ENCODE measurements at regions not wholly inside any gene's neighbourhood (a gene's known extent, or its start where the extent isn't known, plus 50 kb on each side); places are given as distances from the start of the nearest gene placed in this dataset.

- Mint-ChIP-seq H3K9me3 (peaks cover 3 to 5% of the 10 kb centered on the region in 2 donors), H3K4me3 (no peak overlapping the region), H3K27ac (peak overlapping the region in 1 of 2 donors; percentile 70), H3K27me3 (ENCODE audit: low read depth in 2 of 2) (no peaks in the 10 kb centered on the region), H3K4me1 (no peaks in the 10 kb centered on the region), H3K36me3 (peaks cover 17% of the 10 kb centered on the region)
- no peaks in the 10 kb centered on the region for H3K4me1 ChIP-seq (ENCODE audit: control insufficient read depth, insufficient read depth, low read length)
- DNase-seq (no peak), ATAC-seq (no peak)
- intact Hi-C loops (cut with micrococcal nuclease): no loop called here
- no peaks in the 10 kb centered on the region for H3K27me3 ChIP-seq (ENCODE audit: control insufficient read depth, insufficient read depth, low read length)
- 89% methylated on average over 3 of the region's 3 CpGs for WGBS (ENCODE audit: insufficient coverage)
- no peaks in the 10 kb centered on the region for H3K9me3 ChIP-seq (ENCODE audit: control insufficient read depth, insufficient read depth, low read length)
- no peak overlapping the region for H3K4me3 ChIP-seq (ENCODE audit: low read length)
- H3K27ac ChIP-seq (ENCODE audit: low read length): no peak overlapping the region
- TF ChIP-seq CTCF (IDR thresholded peaks at IDR 0.05): no peak
- no peaks in the 10 kb centered on the region for H3K36me3 ChIP-seq (ENCODE audit: control insufficient read depth, insufficient read depth, low read length)
Measured at GRCh38 chr9:75230469-75230868, 142.2 kb downstream of the OSTF1 start.

- no peaks in the 10 kb centered on the region for H3K4me1 Mint-ChIP-seq
- H3K4me3 Mint-ChIP-seq: no peak overlapping the region
- TF ChIP-seq CTCF (IDR thresholded peaks at IDR 0.05): no peak
- H3K27me3 Mint-ChIP-seq (ENCODE audit: low read depth in 2 of 2): no peaks in the 10 kb centered on the region
- peaks cover 3 to 5% of the 10 kb centered on the region in 2 donors for H3K9me3 Mint-ChIP-seq
- WGBS (ENCODE audit: insufficient coverage): 94% methylated on average over 2 of the region's 2 CpGs
- no peaks in the 10 kb centered on the region for H3K27me3 ChIP-seq (ENCODE audit: control insufficient read depth, insufficient read depth, low read length)
- no peak overlapping the region for H3K27ac Mint-ChIP-seq
- no peak overlapping the region for H3K4me3 ChIP-seq (ENCODE audit: low read length)
- H3K9me3 ChIP-seq (ENCODE audit: control insufficient read depth, insufficient read depth, low read length): no peaks in the 10 kb centered on the region
- ATAC-seq: no peak
- intact Hi-C loops (cut with micrococcal nuclease): no loop called here
- H3K27ac ChIP-seq (ENCODE audit: low read length): no peak overlapping the region
- no peaks in the 10 kb centered on the region for H3K36me3 ChIP-seq (ENCODE audit: control insufficient read depth, insufficient read depth, low read length)
- no peaks in the 10 kb centered on the region for H3K4me1 ChIP-seq (ENCODE audit: control insufficient read depth, insufficient read depth, low read length)
- H3K36me3 Mint-ChIP-seq: peaks cover 10% of the 10 kb centered on the region
- DNase-seq: no peak
Measured at GRCh38 chr9:75231167-75231566, 142.9 kb downstream of the OSTF1 start.

- Mint-ChIP-seq H3K9me3 (no peaks in the 10 kb centered on the region), H3K4me1 (no peaks in the 10 kb centered on the region), H3K27me3 (ENCODE audit: low read depth in 2 of 2) (no peaks in the 10 kb centered on the region), H3K36me3 (no peaks in the 10 kb centered on the region), H3K27ac (no peak overlapping the region), H3K4me3 (no peak overlapping the region)
- DNase-seq: no peak
- no peak overlapping the region for H3K27ac ChIP-seq (ENCODE audit: low read length)
- H3K36me3 ChIP-seq (ENCODE audit: control insufficient read depth, insufficient read depth, low read length): no peaks in the 10 kb centered on the region
- no peaks in the 10 kb centered on the region for H3K4me1 ChIP-seq (ENCODE audit: control insufficient read depth, insufficient read depth, low read length)
- 92% methylated on average over 5 of the region's 5 CpGs for WGBS (ENCODE audit: insufficient coverage)
- ATAC-seq: no peak
- intact Hi-C loops (cut with micrococcal nuclease): no loop called here
- no peak for TF ChIP-seq CTCF (IDR thresholded peaks at IDR 0.05)
- no peak overlapping the region for H3K4me3 ChIP-seq (ENCODE audit: low read length)
- no peaks in the 10 kb centered on the region for H3K9me3 ChIP-seq (ENCODE audit: control insufficient read depth, insufficient read depth, low read length)
- H3K27me3 ChIP-seq (ENCODE audit: control insufficient read depth, insufficient read depth, low read length): no peaks in the 10 kb centered on the region
Measured at GRCh38 chr9:75233011-75233410, 144.7 kb downstream of the OSTF1 start.

GRCh38 chr9:75235632-75236031, 147.3 kb downstream of the OSTF1 start:
- Histone ChIP-seq H3K27me3 (ENCODE audit: control insufficient read depth, insufficient read depth, low read length) (no peaks in the 10 kb centered on the region), H3K4me3 (ENCODE audit: low read length) (no peak overlapping the region), H3K9me3 (ENCODE audit: control insufficient read depth, insufficient read depth, low read length) (no peaks in the 10 kb centered on the region), H3K27ac (ENCODE audit: low read length) (no peak overlapping the region), H3K36me3 (ENCODE audit: control insufficient read depth, insufficient read depth, low read length) (no peaks in the 10 kb centered on the region), H3K4me1 (ENCODE audit: control insufficient read depth, insufficient read depth, low read length) (no peaks in the 10 kb centered on the region)
- 89% methylated on average over 2 of the region's 2 CpGs for WGBS (ENCODE audit: insufficient coverage)
- no peak for TF ChIP-seq CTCF (IDR thresholded peaks at IDR 0.05)
- H3K27me3 Mint-ChIP-seq (ENCODE audit: low read depth in 2 of 2): no peaks in the 10 kb centered on the region
- H3K4me3 Mint-ChIP-seq: no peak overlapping the region
- intact Hi-C loops (cut with micrococcal nuclease): no loop called here
- DNase-seq (no peak), ATAC-seq (no peak)
- H3K27ac Mint-ChIP-seq: no peak overlapping the region
- H3K4me1 Mint-ChIP-seq: no peaks in the 10 kb centered on the region
- H3K36me3 Mint-ChIP-seq: no peaks in the 10 kb centered on the region
- no peaks in the 10 kb centered on the region for H3K9me3 Mint-ChIP-seq

All from natural killer cell (primary cell).